ENCODE measurements at regions not wholly inside any gene's neighbourhood (a gene's known extent, or its start where the extent isn't known, plus 50 kb on each side); places are given as distances from the start of the nearest gene placed in this dataset.

GRCh38 chr4:112714922-112715901 lies 78.3 kb downstream of the LARP7 start:
- TF ChIP-seq RFX7 (CRISPR knock-in tag; IDR thresholded peaks at IDR 0.05) (no peak), SUPT5H (IDR thresholded peaks at IDR 0.05) (no peak), CAMTA2 (CRISPR knock-in tag; conservative IDR thresholded peaks at IDR 0.05) (no peak), CHD2 (IDR thresholded peaks at IDR 0.05; ENCODE audit: low read depth, low read length) (no peak), ZNF696 (CRISPR knock-in tag; conservative IDR thresholded peaks at IDR 0.05) (no peak), ZNF707 (CRISPR knock-in tag; conservative IDR thresholded peaks at IDR 0.05) (no peak), SRF (CRISPR knock-in tag; IDR thresholded peaks at IDR 0.05) (no peak), THRB (CRISPR knock-in tag; conservative IDR thresholded peaks at IDR 0.05) (no peak), CEBPZ (IDR thresholded peaks at IDR 0.05; ENCODE audit: borderline replicate concordance, low read depth, low read length) (no peak)
